SJSA1 (cell line): ENCODE measurements at regions not wholly inside any gene's neighbourhood (a gene's known extent, or its start where the extent isn't known, plus 50 kb on each side); places are given as distances from the start of the nearest gene placed in this dataset.

Source experiments
- DNase-seq, 2 experiments: peaks; one replicate each; pipeline ENCODE4 v3.0.0-alpha.2; 2015 to 2020; ENCODE audit warnings: low spot score in 2 of 2, low read depth in 1 of 2
- H3K27ac ChIP-seq: fragments of 250-450 bp; sonication (Bioruptor Pico); 2 replicates; pipeline ENCODE4 v1.5.1; 2020; ENCODE audit warnings: mild to moderate bottlenecking, moderate library complexity
- H3K27me3 ChIP-seq: fragments of 250-450 bp; sonication (Bioruptor Pico); replicated peaks from 2 replicates; pipeline ENCODE4 v1.5.1; 2020; ENCODE audit warnings: mild to moderate bottlenecking, moderate library complexity
- H3K36me3 ChIP-seq: fragments of 250-450 bp; sonication (Bioruptor Pico); 2 replicates; pipeline ENCODE4 v1.5.1; 2020; ENCODE audit warnings: mild to moderate bottlenecking
- H3K4me1 ChIP-seq: fragments of 250-450 bp; sonication (Bioruptor Pico); replicated peaks from 2 replicates; pipeline ENCODE4 v1.6.1; 2021; ENCODE audit warnings: mild to moderate bottlenecking
- H3K4me3 ChIP-seq: fragments of 250-450 bp; sonication (Bioruptor Pico); 2 replicates; pipeline ENCODE4 v1.5.1; 2020; ENCODE audit warnings: mild to moderate bottlenecking
- H3K9me3 ChIP-seq: fragments of 250-450 bp; sonication (Bioruptor Pico); replicated peaks from 2 replicates; pipeline ENCODE4 v1.5.1; 2020; ENCODE audit warnings: mild to moderate bottlenecking

DNA sequence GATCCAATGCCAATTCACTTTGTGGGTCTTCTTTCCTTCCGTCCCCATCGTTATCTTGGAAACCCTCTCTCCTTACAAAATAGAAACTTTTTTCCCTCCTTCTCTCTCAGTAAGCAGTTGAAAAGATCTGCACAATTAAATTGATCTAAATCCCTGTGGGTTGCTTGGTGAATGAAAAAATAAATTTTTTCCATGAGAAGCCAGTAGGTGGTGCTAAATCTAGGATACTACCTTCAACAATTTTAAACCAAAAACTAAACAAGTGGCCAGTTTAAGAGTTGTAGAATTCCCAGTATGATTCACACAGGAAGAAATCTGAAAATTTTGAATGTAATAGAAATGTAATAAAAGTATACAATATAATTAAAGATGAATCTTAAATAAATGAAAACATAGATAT lies 990.3 kb upstream of the ZNF722 start:
- H3K27me3 ChIP-seq: no peaks in the 10 kb centered on the region
- H3K9me3 ChIP-seq: no peaks in the 10 kb centered on the region
- H3K4me1 ChIP-seq: no peaks in the 10 kb centered on the region
- no peak overlapping the region for H3K4me3 ChIP-seq
- H3K36me3 ChIP-seq: no peaks in the 10 kb centered on the region
- H3K27ac ChIP-seq: no peak overlapping the region
- DNase-seq: no peak

DNA sequence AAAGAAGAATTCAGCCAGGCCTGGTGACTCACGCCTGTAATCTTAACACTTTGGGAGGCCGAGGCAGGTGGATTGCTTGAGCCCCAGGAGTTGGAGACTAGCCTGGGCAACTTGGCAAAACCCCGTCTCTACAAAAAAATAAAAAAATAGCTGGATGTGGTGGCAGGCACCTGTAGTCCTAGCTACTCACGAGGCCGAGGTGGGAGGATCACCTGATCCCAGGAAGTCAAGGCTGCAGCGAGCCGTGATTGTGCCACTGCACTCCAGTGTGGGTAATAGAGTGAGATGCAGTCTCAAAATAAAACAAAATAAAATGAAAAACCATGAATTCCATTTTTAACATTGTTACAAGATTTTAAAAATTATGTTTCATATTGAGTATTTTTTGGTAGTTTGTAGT lies 988.9 kb upstream of the ZNF722 start:
- no peak for DNase-seq
- Histone ChIP-seq H3K27me3 (no peaks in the 10 kb centered on the region), H3K9me3 (peaks cover under 1% of the 10 kb centered on the region; the same call in 1 of the 2 replicates), H3K27ac (no peak overlapping the region), H3K4me1 (no peaks in the 10 kb centered on the region), H3K36me3 (no peaks in the 10 kb centered on the region), H3K4me3 (no peak overlapping the region)

- H3K36me3 ChIP-seq: no peaks in the 10 kb centered on the region
- H3K4me1 ChIP-seq: no peaks in the 10 kb centered on the region
- H3K9me3 ChIP-seq: peaks cover 3% of the 10 kb centered on the region; the same call in 1 of the 2 replicates
- DNase-seq: no peak
- H3K27me3 ChIP-seq: no peaks in the 10 kb centered on the region
- H3K27ac ChIP-seq: no peak overlapping the region
- H3K4me3 ChIP-seq: no peak overlapping the region
These were observed 985.9 kb upstream of the ZNF722 start for GRCh38 chr7:63012633-63013183.

DNA sequence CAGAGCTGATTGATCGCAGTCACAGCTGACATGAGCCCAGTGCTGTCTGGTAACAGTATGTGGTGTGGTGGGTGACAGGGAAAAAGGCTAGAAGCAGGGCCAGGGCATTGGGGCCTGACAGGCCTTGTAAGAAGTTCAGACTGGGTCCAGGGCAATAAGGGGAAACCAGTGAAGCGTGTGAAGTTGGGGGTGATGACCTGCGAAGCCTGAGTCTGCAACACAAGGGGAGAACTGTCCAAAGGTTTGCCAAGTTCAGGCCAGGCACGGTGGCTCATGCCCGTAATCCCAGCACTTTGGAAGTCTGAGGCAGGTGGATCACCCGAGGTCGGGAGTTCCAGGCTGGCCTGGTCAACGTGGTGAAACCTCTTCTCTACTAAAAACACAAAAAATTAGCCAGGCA lies 983.9 kb upstream of the ZNF722 start:
- Histone ChIP-seq H3K9me3 (peaks cover 3% of the 10 kb centered on the region; the same call in 1 of the 2 replicates), H3K36me3 (no peaks in the 10 kb centered on the region), H3K27ac (no peak overlapping the region)

GRCh38 chr7:63023182-63023787 lies 975.4 kb upstream of the ZNF722 start:
- Histone ChIP-seq H3K9me3 (no peaks in the 10 kb centered on the region; the same call in 1 of the 2 replicates), H3K27ac (no peak overlapping the region), H3K4me3 (no peak overlapping the region), H3K4me1 (no peaks in the 10 kb centered on the region), H3K36me3 (no peaks in the 10 kb centered on the region), H3K27me3 (no peaks in the 10 kb centered on the region)
- DNase-seq: no peak

More for the DNA sequence above, 983.9 kb upstream of the ZNF722 start:
- Histone ChIP-seq H3K4me3 (no peak overlapping the region), H3K27me3 (no peaks in the 10 kb centered on the region), H3K4me1 (no peaks in the 10 kb centered on the region)
- DNase-seq: no peak

GRCh38 chr7:63024446-63024845 lies 974.2 kb upstream of the ZNF722 start:
- DNase-seq: no peak
- H3K4me1 ChIP-seq: no peaks in the 10 kb centered on the region
- H3K27ac ChIP-seq: no peak overlapping the region
- H3K4me3 ChIP-seq: no peak overlapping the region
- H3K36me3 ChIP-seq: no peaks in the 10 kb centered on the region
- H3K9me3 ChIP-seq: no peaks in the 10 kb centered on the region; the same call in 1 of the 2 replicates
- H3K27me3 ChIP-seq: no peaks in the 10 kb centered on the region

DNA sequence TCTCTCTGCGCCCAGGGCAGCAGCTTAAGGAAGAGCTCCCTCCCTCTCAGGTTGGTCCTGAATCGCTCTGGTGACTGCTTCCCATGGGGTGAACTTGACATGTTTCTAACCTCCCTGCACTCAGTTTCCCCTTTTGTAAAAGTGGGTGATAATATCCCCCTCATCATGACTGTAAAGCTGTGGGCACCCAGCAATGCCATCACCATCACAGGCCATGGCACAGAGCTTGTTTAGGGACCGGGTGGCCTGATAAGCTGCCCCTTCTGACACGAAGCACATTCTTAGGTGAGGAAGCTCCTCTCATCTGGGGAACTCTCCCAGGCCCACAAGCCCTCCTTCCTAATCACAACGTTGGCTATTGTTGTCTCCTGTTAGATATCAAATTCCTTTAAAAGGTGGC lies 972.8 kb upstream of the ZNF722 start:
- Histone ChIP-seq H3K9me3 (no peaks in the 10 kb centered on the region; the same call in 1 of the 2 replicates), H3K27me3 (no peaks in the 10 kb centered on the region), H3K4me1 (no peaks in the 10 kb centered on the region), H3K27ac (no peak overlapping the region), H3K4me3 (no peak overlapping the region), H3K36me3 (no peaks in the 10 kb centered on the region)
- no peak for DNase-seq

- Histone ChIP-seq H3K9me3 (no peaks in the 10 kb centered on the region; the same call in 1 of the 2 replicates), H3K27ac (no peak overlapping the region), H3K27me3 (no peaks in the 10 kb centered on the region), H3K4me1 (no peaks in the 10 kb centered on the region), H3K4me3 (no peak overlapping the region), H3K36me3 (no peaks in the 10 kb centered on the region)
- DNase-seq: no peak
These were observed 971.6 kb upstream of the ZNF722 start for GRCh38 chr7:63027075-63027474.

- H3K27me3 ChIP-seq: no peaks in the 10 kb centered on the region
- H3K27ac ChIP-seq: no peak overlapping the region
- no peak for DNase-seq
- peaks cover 4% of the 10 kb centered on the region; the same call in 1 of the 2 replicates for H3K9me3 ChIP-seq
- no peak overlapping the region for H3K4me3 ChIP-seq
- no peaks in the 10 kb centered on the region for H3K4me1 ChIP-seq
- no peaks in the 10 kb centered on the region for H3K36me3 ChIP-seq
These were observed 970.1 kb upstream of the ZNF722 start for GRCh38 chr7:63028376-63029206.

- H3K27me3 ChIP-seq: no peaks in the 10 kb centered on the region
- H3K4me1 ChIP-seq: no peaks in the 10 kb centered on the region
- H3K4me3 ChIP-seq: no peak overlapping the region
- no peak overlapping the region for H3K27ac ChIP-seq
- H3K36me3 ChIP-seq: no peaks in the 10 kb centered on the region
- no peak for DNase-seq
- 0 out of 2 replicates have a peak, but pooled peaks cover 4% of the 10 kb centered on the region for H3K9me3 ChIP-seq
These were observed 969.5 kb upstream of the ZNF722 start for GRCh38 chr7:63029207-63029522.

- DNase-seq: no peak
- H3K27ac ChIP-seq: no peak overlapping the region
These were observed 968.6 kb upstream of the ZNF722 start for GRCh38 chr7:63030061-63030460.

GRCh38 chr7:63031838-63032436 lies 966.7 kb upstream of the ZNF722 start:
- no peak for DNase-seq
- no peaks in the 10 kb centered on the region for H3K27me3 ChIP-seq
- H3K27ac ChIP-seq: no peak overlapping the region
- no peaks in the 10 kb centered on the region for H3K4me1 ChIP-seq
- H3K36me3 ChIP-seq: no peaks in the 10 kb centered on the region
- 0 out of 2 replicates have a peak, but pooled peaks cover 4% of the 10 kb centered on the region for H3K9me3 ChIP-seq
- H3K4me3 ChIP-seq: no peak overlapping the region

More at GRCh38 chr7:63030061-63030460, 968.6 kb upstream of the ZNF722 start:
- no peaks in the 10 kb centered on the region for H3K36me3 ChIP-seq
- no peak overlapping the region for H3K4me3 ChIP-seq
- H3K27me3 ChIP-seq: no peaks in the 10 kb centered on the region
- H3K9me3 ChIP-seq: 0 out of 2 replicates have a peak, but pooled peaks cover 4% of the 10 kb centered on the region
- no peaks in the 10 kb centered on the region for H3K4me1 ChIP-seq

DNA sequence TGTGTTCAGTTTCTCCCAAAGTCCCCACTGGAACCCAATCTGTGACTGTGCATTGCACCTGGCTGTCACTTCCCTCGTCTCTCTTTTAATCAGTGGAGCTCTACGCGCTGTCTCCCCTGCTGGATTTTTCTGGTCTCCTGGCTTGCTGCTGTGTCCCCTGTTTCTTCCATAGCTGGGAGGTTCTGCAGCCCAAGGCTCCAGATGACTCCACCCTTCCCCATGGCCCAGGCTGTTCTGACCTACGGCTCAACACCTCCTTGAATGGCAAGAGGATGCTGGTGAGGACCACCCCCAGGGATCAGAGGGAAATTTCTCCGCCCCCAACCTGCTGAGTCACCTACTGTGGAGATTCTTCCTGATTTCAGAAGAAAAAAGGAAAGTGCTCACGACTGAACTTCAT lies 961.4 kb upstream of the ZNF722 start:
- Histone ChIP-seq H3K27me3 (no peaks in the 10 kb centered on the region), H3K36me3 (no peaks in the 10 kb centered on the region), H3K4me3 (no peak overlapping the region), H3K4me1 (no peaks in the 10 kb centered on the region), H3K9me3 (peaks cover 4% of the 10 kb centered on the region; the same call in 1 of the 2 replicates), H3K27ac (no peak overlapping the region)
- DNase-seq: no peak

- no peaks in the 10 kb centered on the region for H3K27me3 ChIP-seq
- no peak for DNase-seq
- no peak overlapping the region for H3K4me3 ChIP-seq
- no peak overlapping the region for H3K27ac ChIP-seq
- no peaks in the 10 kb centered on the region for H3K4me1 ChIP-seq
- no peaks in the 10 kb centered on the region; the same call in 1 of the 2 replicates for H3K9me3 ChIP-seq
- H3K36me3 ChIP-seq: no peaks in the 10 kb centered on the region
These were observed 959.7 kb upstream of the ZNF722 start for GRCh38 chr7:63038987-63039386.
